Neural cell (in vitro differentiated cells): ENCODE measurements at regions not wholly inside any gene's neighbourhood (a gene's known extent, or its start where the extent isn't known, plus 50 kb on each side); places are given as distances from the start of the nearest gene placed in this dataset.

Experiments
- H2AFZ ChIP-seq: fragments of 200-600, 300-800 bp; sonication (generic), shearing (Covaris generic); 2 replicates; pipeline ENCODE4 v1.6.0; 2014; ENCODE audit warnings: low read depth, mild to moderate bottlenecking, antibody characterized with exemption, low read length, moderate library complexity
- H3F3A ChIP-seq: fragments of 200-600 bp; shearing (Covaris generic); 2 replicates; pipeline ENCODE4 v1.6.1; 2016; ENCODE audit warnings: mild to moderate bottlenecking, moderate library complexity, mixed read lengths, antibody characterized with exemption, low read length; ENCODE audit not compliant: insufficient read depth, poor library complexity, severe bottlenecking
- H3K27ac ChIP-seq: fragments of 200-600, 300-800 bp; sonication (generic), shearing (Covaris generic); 2 replicates; pipeline ENCODE4 v1.5.1; 2014; ENCODE audit warnings: mild to moderate bottlenecking, low read length, moderate library complexity
- H3K27me3 ChIP-seq: fragments of 300-800, 200-600 bp; sonication (generic), shearing (Covaris generic); 2 replicates; pipeline ENCODE4 v1.6.0; 2014; ENCODE audit warnings: mild to moderate bottlenecking, low read depth, low read length, moderate library complexity; ENCODE audit not compliant: insufficient read depth
- H3K36me3 ChIP-seq: fragments of 300-800, 200-600 bp; sonication (generic), shearing (Covaris generic); 2 replicates; pipeline ENCODE4 v1.5.1; 2014; ENCODE audit warnings: mild to moderate bottlenecking, antibody characterized with exemption, low read length, moderate library complexity; ENCODE audit not compliant: insufficient read depth
- H3K4me2 ChIP-seq: fragments of 300-800, 200-600 bp; sonication (generic), shearing (Covaris generic); 2 replicates; pipeline ENCODE4 v1.6.0; 2014; ENCODE audit warnings: mild to moderate bottlenecking, low read length
- H3K4me3 ChIP-seq: fragments of 300-800, 200-600 bp; sonication (generic), shearing (Covaris generic); 2 replicates; pipeline ENCODE4 v1.5.1; 2014; ENCODE audit warnings: mild to moderate bottlenecking, low read length, moderate library complexity
- H3K79me2 ChIP-seq: fragments of 200-600 bp; shearing (Covaris generic); replicated peaks from 2 replicates; pipeline ENCODE4 v1.6.0; 2014; ENCODE audit warnings: mild to moderate bottlenecking, low read length, moderate library complexity; ENCODE audit not compliant: insufficient read depth
- H3K9ac ChIP-seq: fragments of 300-800, 200-600 bp; sonication (generic), shearing (Covaris generic); 2 replicates; pipeline ENCODE4 v1.6.1; 2016; ENCODE audit warnings: mild to moderate bottlenecking, low read length, mixed read lengths
- H3K9me2 ChIP-seq: fragments of 200-600 bp; shearing (Covaris generic); 2 replicates; pipeline ENCODE4 v1.6.1; 2016; ENCODE audit warnings: mild to moderate bottlenecking, low read length, mixed read lengths; ENCODE audit not compliant: insufficient read depth
- H3K9me3 ChIP-seq: fragments of 200-600, 300-800 bp; sonication (generic), shearing (Covaris generic); 2 replicates; pipeline ENCODE4 v1.6.1; 2016; ENCODE audit warnings: mild to moderate bottlenecking, mixed run types, low read length, moderate library complexity, mixed read lengths
- H4K20me1 ChIP-seq: fragments of 200-600 bp; shearing (Covaris generic); 2 replicates; pipeline ENCODE4 v1.6.1; 2016; ENCODE audit warnings: mild to moderate bottlenecking, mixed run types; ENCODE audit not compliant: insufficient read depth
- CTCF ChIP-seq: fragments of 450-650 bp; IDR thresholded peaks from 2 replicates; pipeline ENCODE4 v1.5.1; 2014; ENCODE audit warnings: antibody characterized with exemption, mild to moderate bottlenecking, moderate library complexity; ENCODE audit not compliant: poor library complexity, severe bottlenecking
- EP300 ChIP-seq: fragments of 450-650 bp; conservative IDR thresholded peaks from 2 replicates; pipeline ENCODE4 v1.6.1; 2014; ENCODE audit warnings: antibody characterized with exemption, mild to moderate bottlenecking, moderate library complexity; ENCODE audit not compliant: poor library complexity, severe bottlenecking
- EZH2 ChIP-seq: fragments of 200-600, 300-800 bp; shearing (Covaris generic), sonication (generic); IDR thresholded peaks from 2 replicates; pipeline ENCODE4 v1.6.1; 2014; ENCODE audit warnings: antibody characterized with exemption, low read length, borderline replicate concordance, mild to moderate bottlenecking; ENCODE audit not compliant: insufficient read depth, poor library complexity, severe bottlenecking
- MXI1 ChIP-seq: fragments of 450-650 bp; conservative IDR thresholded peaks from 2 replicates; pipeline ENCODE4 v1.6.1; 2014; ENCODE audit warnings: antibody characterized with exemption, mild to moderate bottlenecking; ENCODE audit not compliant: poor library complexity, severe bottlenecking
- POLR2AphosphoS5 ChIP-seq: IDR thresholded peaks from 2 replicates; pipeline ENCODE4 v1.6.1; 2012
- RAD21 ChIP-seq: fragments of 450-650 bp; conservative IDR thresholded peaks from 2 replicates; pipeline ENCODE4 v1.6.1; 2014; ENCODE audit warnings: antibody characterized with exemption, mild to moderate bottlenecking, moderate library complexity
- REST ChIP-seq: IDR thresholded peaks from 2 replicates; pipeline ENCODE4 v1.6.1; 2012; ENCODE audit warnings: borderline replicate concordance
- SMC3 ChIP-seq: fragments of 450-650 bp; conservative IDR thresholded peaks from 2 replicates; pipeline ENCODE4 v1.6.1; 2014; ENCODE audit warnings: antibody characterized with exemption, mild to moderate bottlenecking, moderate library complexity; ENCODE audit not compliant: poor library complexity
- TAF1 ChIP-seq: IDR thresholded peaks from 2 replicates; pipeline ENCODE4 v1.6.1; 2012; ENCODE audit warnings: low read depth

- Histone ChIP-seq H3F3A (no peaks in the 10 kb centered on the region), H3K4me3 (no peak overlapping the region), H3K9ac (no peak overlapping the region), H3K36me3 (no peaks in the 10 kb centered on the region), H3K27ac (no peak overlapping the region), H2AFZ (no peak overlapping the region), H3K9me3 (no peaks in the 10 kb centered on the region), H3K79me2 (no peaks in the 10 kb centered on the region), H3K9me2 (no peaks in the 10 kb centered on the region), H3K4me2 (no peak overlapping the region), H4K20me1 (no peaks in the 10 kb centered on the region), H3K27me3 (no peaks in the 10 kb centered on the region)
- no peak for TF ChIP-seq CTCF
- no peak for TF ChIP-seq EZH2
- no peak for TF ChIP-seq TAF1
- TF ChIP-seq RAD21 = no peak
- TF ChIP-seq MXI1 = no peak
- TF ChIP-seq POLR2AphosphoS5 = no peak
- no peak for TF ChIP-seq REST
- no peak for TF ChIP-seq EP300
- no peak for TF ChIP-seq SMC3
Observed at GRCh38 chr4:176425035-176425434, 105.3 kb downstream of the SPCS3 start.

- peaks cover 3% of the 10 kb centered on the region for H3F3A ChIP-seq
- H3K4me3 ChIP-seq = no peak overlapping the region
- TF ChIP-seq POLR2AphosphoS5 (no peak), TAF1 (no peak), EP300 (no peak), CTCF (no peak), SMC3 (no peak), REST (no peak), EZH2 (no peak), MXI1 (no peak), RAD21 (no peak)
- H4K20me1 ChIP-seq = no peaks in the 10 kb centered on the region
- H3K27ac ChIP-seq = no peak overlapping the region
- H3K4me2 ChIP-seq = no peak overlapping the region
- H2AFZ ChIP-seq = no peak overlapping the region
- no peaks in the 10 kb centered on the region for H3K27me3 ChIP-seq
- H3K79me2 ChIP-seq = no peaks in the 10 kb centered on the region
- no peaks in the 10 kb centered on the region for H3K36me3 ChIP-seq
- no peaks in the 10 kb centered on the region for H3K9me2 ChIP-seq
- no peaks in the 10 kb centered on the region for H3K9me3 ChIP-seq
- H3K9ac ChIP-seq = no peak overlapping the region
Observed at GRCh38 chr4:176432811-176433540, 113.2 kb downstream of the SPCS3 start.
